PFSK-1 (cell line): ENCODE measurements at regions not wholly inside any gene's neighbourhood (a gene's known extent, or its start where the extent isn't known, plus 50 kb on each side); places are given as distances from the start of the nearest gene placed in this dataset.

Experiments used
- POLR2AphosphoS5 ChIP-seq: IDR thresholded peaks from 2 replicates; pipeline ENCODE4 v1.6.1; 2012; ENCODE audit warnings: low read depth, mild to moderate bottlenecking, control low read depth, low read length, moderate library complexity
- SIN3A ChIP-seq: IDR thresholded peaks from 2 replicates; pipeline ENCODE4 v1.6.1; 2012; ENCODE audit warnings: mild to moderate bottlenecking, low read length, moderate library complexity, borderline replicate concordance; ENCODE audit not compliant: insufficient read depth
- TAF1 ChIP-seq: IDR thresholded peaks from 2 replicates; pipeline ENCODE4 v1.6.1; 2012; ENCODE audit warnings: low read length, control low read depth, borderline replicate concordance; ENCODE audit not compliant: insufficient read depth
- TF ChIP-seq, protein P1 (sequence below), 2 experiments: IDR thresholded peaks; 2 replicates each; pipeline versions ENCODE4 v1.6.1 to v1.8.0; 2011 to 2012; ENCODE audit warnings: low read depth in 2 of 2, low read length in 2 of 2, control low read depth in 1 of 2, inconsistent platforms in 1 of 2, mild to moderate bottlenecking in 1 of 2, moderate library complexity in 1 of 2; ENCODE audit not compliant: insufficient read depth in 1 of 2

DNA sequence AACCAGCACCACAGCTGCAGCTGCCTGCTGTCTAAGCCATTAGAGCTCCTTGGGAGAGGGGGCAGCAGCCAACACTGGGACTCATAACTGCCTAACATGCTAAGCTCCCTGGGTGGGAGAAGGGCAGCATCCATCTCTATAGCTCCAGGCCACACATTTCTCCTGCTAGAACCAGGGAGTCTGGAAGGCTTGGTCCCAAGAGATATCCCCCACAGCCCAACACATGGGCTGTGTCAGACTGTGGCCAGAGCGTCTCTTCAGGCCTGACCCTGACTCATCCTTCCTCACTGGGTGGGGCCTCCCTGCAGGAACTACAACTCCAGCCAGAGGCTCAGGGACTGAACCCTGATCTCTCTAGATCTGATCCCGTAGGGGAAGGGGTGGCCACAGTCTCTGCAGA, 411.1 kb downstream of the HDGFL1 start:
- TF ChIP-seq, protein P1, sequence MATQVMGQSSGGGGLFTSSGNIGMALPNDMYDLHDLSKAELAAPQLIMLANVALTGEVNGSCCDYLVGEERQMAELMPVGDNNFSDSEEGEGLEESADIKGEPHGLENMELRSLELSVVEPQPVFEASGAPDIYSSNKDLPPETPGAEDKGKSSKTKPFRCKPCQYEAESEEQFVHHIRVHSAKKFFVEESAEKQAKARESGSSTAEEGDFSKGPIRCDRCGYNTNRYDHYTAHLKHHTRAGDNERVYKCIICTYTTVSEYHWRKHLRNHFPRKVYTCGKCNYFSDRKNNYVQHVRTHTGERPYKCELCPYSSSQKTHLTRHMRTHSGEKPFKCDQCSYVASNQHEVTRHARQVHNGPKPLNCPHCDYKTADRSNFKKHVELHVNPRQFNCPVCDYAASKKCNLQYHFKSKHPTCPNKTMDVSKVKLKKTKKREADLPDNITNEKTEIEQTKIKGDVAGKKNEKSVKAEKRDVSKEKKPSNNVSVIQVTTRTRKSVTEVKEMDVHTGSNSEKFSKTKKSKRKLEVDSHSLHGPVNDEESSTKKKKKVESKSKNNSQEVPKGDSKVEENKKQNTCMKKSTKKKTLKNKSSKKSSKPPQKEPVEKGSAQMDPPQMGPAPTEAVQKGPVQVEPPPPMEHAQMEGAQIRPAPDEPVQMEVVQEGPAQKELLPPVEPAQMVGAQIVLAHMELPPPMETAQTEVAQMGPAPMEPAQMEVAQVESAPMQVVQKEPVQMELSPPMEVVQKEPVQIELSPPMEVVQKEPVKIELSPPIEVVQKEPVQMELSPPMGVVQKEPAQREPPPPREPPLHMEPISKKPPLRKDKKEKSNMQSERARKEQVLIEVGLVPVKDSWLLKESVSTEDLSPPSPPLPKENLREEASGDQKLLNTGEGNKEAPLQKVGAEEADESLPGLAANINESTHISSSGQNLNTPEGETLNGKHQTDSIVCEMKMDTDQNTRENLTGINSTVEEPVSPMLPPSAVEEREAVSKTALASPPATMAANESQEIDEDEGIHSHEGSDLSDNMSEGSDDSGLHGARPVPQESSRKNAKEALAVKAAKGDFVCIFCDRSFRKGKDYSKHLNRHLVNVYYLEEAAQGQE (IDR thresholded peaks at IDR 0.05; ENCODE audit: insufficient read depth in 1 of 2, low read depth in 2 of 2, low read length in 2 of 2) = no peak
- TF ChIP-seq POLR2AphosphoS5 = no peak
- TF ChIP-seq TAF1 = no peak
- no peak for TF ChIP-seq SIN3A
